Tibial nerve (tissue), 4 donors: ENCODE measurements at regions not wholly inside any gene's neighbourhood (a gene's known extent, or its start where the extent isn't known, plus 50 kb on each side); places are given as distances from the start of the nearest gene placed in this dataset.
"Not testable (repeated sequence)": the region's sequence is repeated elsewhere in the genome, so short reads cannot be mapped to it uniquely, and the experiment has no call there.

Source experiments
- CTCF ChIP-seq, 5 experiments: fragments of 200-600 bp in 3 of 5; fragments of 450-650 bp in 2 of 5; sonication (generic) in 3 of 5; IDR thresholded peaks; one replicate each; pipeline ENCODE4 v1.5.1; 2016 to 2019; ENCODE audit warnings: antibody characterized with exemption in 5 of 5, mild to moderate bottlenecking in 3 of 5, moderate library complexity in 2 of 5
- EP300 ChIP-seq, 2 donors: sonication (generic); formaldehyde crosslinking; IDR thresholded peaks; one replicate each; pipeline ENCODE4 v1.6.1; 2017; ENCODE audit warnings: antibody characterized with exemption in 2 of 2, mild to moderate bottlenecking in 1 of 2
- POLR2A ChIP-seq, 2 donors: fragments of 450-650 bp; IDR thresholded peaks; one replicate each; pipeline ENCODE4 v1.6.1; 2017; ENCODE audit warnings: antibody characterized with exemption in 2 of 2, mild to moderate bottlenecking in 2 of 2, moderate library complexity in 2 of 2

- not testable (repeated sequence) for TF ChIP-seq CTCF, EP300, POLR2A (IDR thresholded peaks at IDR 0.05)
These were observed 82.8 kb upstream of the PCAT7 start for GRCh38 chr9:94472063-94472462.
